ENCODE measurements at regions not wholly inside any gene's neighbourhood (a gene's known extent, or its start where the extent isn't known, plus 50 kb on each side); places are given as distances from the start of the nearest gene placed in this dataset.

DNA sequence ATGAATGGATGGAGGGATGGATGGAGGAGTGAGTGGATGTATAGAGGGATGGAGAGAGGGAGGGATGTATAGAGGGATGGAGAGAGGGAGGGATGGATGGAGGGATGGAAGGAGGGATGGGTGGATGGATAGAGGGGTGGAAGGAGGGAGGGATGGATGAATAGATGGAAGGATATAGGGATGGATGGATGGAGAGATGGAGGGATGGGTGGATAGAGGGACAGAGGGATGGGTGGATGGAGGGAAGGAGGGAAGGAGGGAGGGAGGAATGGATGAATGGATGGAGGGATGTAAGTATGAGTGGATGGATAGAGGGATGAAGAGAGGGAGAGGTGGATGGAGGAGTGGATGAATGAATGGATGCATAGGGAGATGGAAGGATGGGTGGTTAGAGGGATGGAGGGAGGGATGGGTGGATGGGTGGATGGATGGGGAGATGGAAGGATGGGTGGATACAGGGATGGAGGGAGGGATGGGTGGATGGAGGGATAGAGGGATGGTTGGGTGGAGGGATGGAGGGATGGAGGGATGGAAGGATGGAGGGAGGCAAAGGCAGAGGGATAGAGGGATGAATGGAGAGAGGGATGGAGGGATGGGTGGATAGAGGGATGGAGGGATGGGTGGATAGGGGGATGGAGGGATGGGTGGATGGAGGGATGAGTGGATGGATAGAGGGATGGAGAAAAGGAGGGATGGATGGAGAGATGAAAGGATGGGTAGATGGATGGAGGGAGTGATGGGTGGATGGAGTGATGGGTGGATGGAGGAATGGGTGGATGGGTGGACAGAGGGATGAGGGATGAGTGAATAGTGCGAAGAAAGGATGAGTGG is 313.8 kb downstream of the UACA start:
- DNase-seq: no peak

- peak in 12 of 56 donors; percentile 4 to 54 (median 13) for DNase-seq
Measured at GRCh38 chr15:70447928-70448698, 315.2 kb downstream of the UACA start.

DNA sequence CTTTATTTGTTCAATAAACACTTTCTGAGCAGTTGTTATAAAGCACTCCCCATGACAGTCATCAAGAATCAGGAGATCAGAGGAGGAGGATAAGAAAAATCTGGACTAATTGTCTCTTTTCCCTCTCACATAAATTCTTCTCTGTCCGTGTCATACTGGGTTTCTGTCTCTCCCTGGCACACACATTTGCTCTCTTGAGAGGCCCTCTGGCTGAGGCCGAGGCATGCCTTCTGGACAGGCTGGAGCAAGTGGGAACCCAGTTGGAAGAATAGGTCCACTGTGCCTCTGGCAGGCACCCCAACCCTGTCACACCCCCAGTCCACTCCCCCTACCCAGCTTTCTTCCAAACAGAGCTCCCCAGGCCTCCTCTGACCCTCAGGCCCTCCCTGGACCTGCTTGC is 315.8 kb downstream of the UACA start:
- DNase-seq: peak in 3 of 56 donors; percentile 13 to 22 (median 15)

DNA sequence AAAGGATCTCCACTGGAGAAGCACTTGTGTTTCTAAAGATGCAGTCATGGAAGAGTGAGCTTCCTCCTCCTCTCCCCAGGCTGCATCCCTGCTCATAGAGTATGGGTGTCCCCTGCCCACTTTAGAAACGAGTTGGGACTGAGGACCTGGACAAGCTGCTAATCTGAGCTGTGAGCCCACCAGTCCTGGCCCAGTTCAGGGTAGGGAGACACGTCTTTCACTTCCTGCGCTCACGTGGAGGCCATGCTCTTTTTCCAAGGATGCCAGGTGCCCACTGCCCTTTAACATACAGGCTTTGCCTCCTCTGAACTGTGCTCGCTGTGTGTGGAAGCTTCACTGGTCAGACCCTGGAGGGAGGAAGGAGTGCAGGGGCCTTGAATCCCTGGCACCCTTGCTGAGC is 316.3 kb downstream of the UACA start:
- no peak for DNase-seq

GRCh38 chr15:70443486-70444273 is 319.7 kb downstream of the UACA start:
- no peak for DNase-seq

- no peak for DNase-seq
Measured at GRCh38 chr15:70442616-70443321, 320.6 kb downstream of the UACA start.

DNA sequence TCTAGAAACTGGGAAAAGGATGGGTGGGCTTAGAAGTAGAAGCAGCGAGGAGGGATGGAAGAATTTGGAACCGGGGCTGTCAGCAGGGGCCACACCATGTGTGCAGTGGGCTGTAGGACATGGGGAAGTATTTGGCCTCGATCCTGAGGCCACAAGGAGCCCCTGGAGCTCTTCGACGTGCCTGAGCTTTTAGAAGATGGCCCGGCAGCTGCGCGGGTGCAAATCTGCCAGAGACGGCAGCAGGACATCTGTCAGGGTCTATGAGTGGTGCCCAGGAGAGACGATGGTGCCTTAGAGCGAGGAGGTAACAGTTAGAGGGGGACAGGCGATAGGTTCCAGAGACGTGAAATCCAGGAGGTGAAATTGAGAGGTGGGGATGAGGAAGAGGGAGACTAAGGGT is 321.1 kb downstream of the UACA start:
- DNase-seq: no peak

DNA sequence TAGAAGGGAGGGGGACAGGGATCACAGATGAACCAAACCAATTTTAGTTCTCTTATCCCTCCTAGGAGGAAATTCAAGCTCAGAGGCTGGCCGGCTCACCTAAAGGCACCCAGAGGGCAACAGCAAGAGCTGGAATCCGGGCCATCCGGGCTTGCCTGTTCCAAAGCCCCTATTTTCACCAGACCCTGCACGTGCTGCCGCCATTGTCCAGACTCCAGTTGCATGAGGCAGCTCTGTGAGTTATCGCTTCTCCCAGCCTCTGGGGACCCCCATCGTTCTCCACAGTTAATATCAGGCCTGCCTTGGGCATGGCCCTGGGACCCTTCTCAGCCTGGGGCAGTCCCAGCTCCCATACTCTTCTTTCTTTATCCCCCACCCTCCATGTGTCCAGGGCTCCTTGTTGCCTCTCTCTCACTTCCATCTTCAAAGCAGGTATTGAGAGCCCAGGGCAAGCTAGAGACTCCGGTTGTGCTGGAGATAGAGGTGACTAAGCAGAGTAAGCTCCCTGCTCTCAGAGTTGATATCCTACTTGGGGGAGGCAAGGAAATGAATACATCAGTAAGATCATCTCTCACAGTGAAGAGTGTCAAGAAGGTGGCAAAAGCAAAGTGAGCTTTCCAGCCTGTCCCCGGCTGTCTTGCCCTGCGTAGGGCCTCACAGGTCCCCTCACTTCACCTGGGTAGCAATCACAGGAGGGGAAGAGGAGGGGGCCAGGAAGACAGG is 322.8 kb downstream of the UACA start:
- DNase-seq: no peak

DNA sequence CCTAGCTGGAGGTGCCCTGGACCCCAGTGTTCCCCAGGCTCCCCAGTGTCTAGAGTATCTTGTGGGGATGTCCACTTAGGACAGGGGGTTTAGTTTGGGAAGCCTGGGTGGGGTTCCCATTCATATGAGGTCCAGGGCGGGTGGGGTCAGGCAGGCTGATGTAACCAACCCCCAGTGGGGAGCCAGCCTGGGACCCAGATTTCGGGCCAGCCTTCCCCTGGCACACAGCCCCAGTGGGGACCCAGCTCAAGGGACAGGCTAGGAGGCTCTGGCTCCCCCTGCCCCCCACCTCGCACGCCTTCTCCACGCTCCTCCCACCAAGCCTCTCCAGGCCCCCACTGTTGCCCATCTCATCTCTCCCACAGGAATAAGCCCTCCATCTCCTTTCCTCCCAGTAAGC is 323.5 kb downstream of the UACA start:
- DNase-seq: no peak

DNA sequence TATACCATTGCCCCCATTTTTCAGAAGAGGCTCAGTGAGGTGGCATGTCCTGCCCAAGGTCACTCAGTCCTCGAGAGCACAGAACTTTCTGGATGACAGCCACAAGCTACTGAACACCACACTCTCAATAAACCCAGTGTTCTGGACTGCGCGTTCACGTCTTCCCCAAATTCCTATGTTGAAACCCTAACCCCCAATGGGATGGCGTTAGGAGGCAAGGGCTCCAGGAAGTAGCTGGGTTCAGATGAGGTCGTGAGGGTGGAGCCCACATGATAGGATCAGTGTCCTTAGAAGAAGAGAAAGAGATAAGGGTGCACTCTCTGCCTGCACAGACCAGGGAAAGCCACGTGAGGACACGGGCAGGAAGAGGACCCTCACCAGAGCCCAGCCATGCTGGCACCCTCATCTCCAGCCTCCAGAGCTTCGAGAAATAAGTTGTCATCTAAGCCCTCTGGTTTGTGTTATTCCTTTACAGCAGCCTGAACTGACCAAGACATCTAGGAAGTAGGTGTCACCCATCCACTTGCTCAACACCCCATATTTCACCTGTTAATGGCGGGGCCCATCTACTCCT is 324.0 kb downstream of the UACA start:
- DNase-seq: no peak

DNA sequence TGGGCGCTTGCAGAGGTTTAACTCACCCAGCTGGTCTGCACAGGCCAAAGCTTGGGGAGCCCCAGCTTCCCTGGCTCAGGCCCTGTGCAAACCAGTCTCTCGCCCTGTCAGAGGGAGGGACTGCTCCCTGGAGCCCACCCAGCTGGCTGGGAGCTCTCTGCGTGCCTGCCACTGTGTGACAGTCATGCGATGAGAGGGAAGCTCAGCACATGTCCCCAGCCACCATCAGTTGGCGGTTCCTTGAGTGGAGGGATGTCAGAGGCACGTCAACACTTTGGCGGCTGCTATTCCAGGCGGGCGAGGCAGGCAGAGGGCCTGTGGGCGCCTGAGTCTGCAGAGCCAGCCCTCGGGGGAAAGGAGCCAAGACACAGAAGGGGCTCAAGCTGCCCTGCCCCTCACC is 324.6 kb downstream of the UACA start:
- DNase-seq: no peak

GRCh38 chr15:70437882-70438451 is 325.4 kb downstream of the UACA start:
- no peak for DNase-seq

GRCh38 chr15:70437089-70437488 is 326.3 kb downstream of the UACA start:
- DNase-seq: no peak

DNA sequence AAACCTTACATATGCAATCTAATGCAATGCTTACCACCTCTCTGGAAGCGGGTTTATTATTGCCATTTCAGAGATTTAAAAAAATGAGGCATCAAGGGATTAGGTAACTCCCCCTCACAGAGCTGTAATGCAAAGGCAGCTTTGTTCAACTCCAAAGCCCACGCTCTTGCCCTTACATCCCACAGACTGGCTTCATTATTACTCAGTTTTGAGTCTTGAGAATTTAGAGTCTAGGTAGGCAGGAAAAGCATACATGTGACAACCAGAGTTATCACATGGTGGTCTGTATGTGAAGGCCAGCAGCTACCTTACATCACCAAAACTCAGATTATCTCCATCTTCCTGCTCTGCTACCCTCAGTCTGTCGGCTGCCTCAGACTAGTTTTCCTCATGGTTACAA is 326.9 kb downstream of the UACA start:
- DNase-seq: no peak

- DNase-seq: no peak
Measured at GRCh38 chr15:70435872-70436271, 327.5 kb downstream of the UACA start.

DNA sequence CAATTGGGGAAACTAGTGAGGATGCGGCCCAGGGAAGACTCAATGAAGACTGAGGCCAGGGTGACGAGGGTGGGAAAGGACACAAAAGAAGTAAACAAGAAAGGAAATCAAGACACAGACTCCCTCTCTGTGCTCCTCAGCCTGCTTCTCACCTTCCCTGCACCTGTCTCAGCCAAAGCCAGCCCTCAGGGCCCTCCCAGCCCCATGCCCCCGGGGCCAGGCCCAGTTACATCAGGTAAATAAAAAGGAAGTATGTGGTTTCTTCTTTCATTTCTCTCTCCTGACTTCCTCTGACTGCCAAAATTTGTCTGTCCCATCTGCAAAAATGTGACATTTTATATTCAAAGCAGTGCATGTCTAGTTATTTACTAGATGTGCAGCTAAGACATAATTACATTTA is 328.0 kb downstream of the UACA start:
- DNase-seq: no peak

GRCh38 chr15:70433586-70434324 is 329.6 kb downstream of the UACA start:
- DNase-seq: no peak

- DNase-seq: no peak
Measured at GRCh38 chr15:70432924-70433495, 330.3 kb downstream of the UACA start.

- no peak for DNase-seq
Measured at GRCh38 chr15:70431854-70432253, 331.5 kb downstream of the UACA start.

All from nucleus accumbens (tissue), 56 donors.